Activated CD4-positive, CD25-positive, alpha-beta regulatory T cell treated with anti-CD3 and anti-CD28 coated beads, Interleukin-2, amount 50 U/mL, for 24 hours (primary cell): ENCODE measurements at regions not wholly inside any gene's neighbourhood (a gene's known extent, or its start where the extent isn't known, plus 50 kb on each side); places are given as distances from the start of the nearest gene placed in this dataset.
A peak's percentile ranks its signal among the peaks of the same experiment; 100 is the strongest.
"Not testable (repeated sequence)": the region's sequence is repeated elsewhere in the genome, so short reads cannot be mapped to it uniquely, and the experiment has no call there.

Experiments used
- ATAC-seq, 2 donors: fragments of 150-1000 bp; cut with Tn5 transposase; one replicate each; pipeline ENCODE4 v1.10.0; 2021; ENCODE audit warnings: mild to moderate bottlenecking in 1 of 2, moderate library complexity in 1 of 2

DNA sequence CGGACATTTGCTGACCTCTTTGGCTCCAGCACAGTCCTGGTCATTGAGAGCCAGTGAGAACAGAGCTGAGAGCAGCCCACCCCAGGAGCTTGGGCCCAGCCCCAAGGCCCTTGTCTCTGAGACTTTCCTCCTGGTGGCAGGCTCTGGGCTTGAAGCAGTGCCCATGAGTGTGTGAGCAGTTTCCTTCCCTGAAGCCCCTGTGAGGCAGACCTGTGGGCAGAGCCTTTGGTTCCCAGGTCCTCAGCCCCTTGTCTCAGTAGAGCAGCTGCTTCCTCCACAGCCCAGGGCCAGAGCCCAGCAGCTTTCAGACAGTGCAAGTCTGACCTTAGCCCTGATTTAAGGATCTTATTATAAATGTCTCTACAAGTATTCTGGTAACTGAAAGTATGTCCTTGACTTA is 1185.0 kb downstream of the RPIA start:
- ATAC-seq, result not testable (repeated sequence)

GRCh38 chr2:89876878-89877277 is 1185.4 kb downstream of the RPIA start:
- ATAC-seq, result not testable (repeated sequence)

GRCh38 chr2:89882880-89883279 is 1191.4 kb downstream of the RPIA start:
- ATAC-seq, result not testable (repeated sequence)

- ATAC-seq, result not testable (repeated sequence)
These were observed 1192.2 kb downstream of the RPIA start for GRCh38 chr2:89883624-89884023.

DNA sequence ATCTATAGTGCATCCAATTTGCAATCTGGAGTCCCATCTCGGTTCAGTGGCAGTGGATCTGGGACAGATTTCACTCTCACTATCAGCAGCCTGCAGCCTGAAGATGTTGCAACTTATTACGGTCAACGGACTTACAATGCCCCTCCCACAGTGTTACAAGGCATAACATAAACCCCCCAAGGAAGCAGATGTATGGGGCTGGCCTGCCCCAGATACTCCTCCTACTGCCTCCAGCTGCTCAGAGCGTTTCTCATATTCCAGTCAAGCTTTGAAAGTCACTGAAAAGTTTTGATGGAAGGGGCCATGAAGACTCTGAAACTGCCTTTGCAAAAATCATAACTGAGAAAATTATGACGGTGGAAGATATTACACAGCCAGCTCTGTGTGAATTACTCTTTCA is 1193.6 kb downstream of the RPIA start:
- ATAC-seq, result not testable (repeated sequence)

DNA sequence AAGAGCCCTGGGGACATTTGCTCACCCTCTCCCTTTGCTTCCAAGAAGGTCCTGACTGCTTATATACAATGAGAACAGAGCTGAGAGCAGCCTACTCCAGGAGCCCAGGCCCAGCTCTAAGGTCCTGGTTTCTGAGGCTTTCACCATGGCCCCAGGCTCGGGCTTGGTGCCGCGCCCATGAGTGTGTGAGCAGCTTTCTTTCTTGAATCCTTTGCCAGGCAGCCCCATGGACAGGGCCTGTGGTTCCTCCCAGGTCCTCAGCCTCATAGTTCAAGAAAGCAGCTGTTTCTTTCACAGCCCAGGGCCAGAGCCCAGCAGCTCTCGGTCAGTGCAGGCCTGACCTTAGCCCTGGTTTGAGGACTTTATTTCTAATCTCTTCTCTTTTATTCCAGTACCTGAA is 1197.2 kb downstream of the RPIA start:
- not testable (repeated sequence) for ATAC-seq

- not testable (repeated sequence) for ATAC-seq
These were observed 1198.8 kb downstream of the RPIA start for GRCh38 chr2:89890185-89890773.

GRCh38 chr2:89894988-89895387 is 1203.5 kb downstream of the RPIA start:
- ATAC-seq, result not testable (repeated sequence)

DNA sequence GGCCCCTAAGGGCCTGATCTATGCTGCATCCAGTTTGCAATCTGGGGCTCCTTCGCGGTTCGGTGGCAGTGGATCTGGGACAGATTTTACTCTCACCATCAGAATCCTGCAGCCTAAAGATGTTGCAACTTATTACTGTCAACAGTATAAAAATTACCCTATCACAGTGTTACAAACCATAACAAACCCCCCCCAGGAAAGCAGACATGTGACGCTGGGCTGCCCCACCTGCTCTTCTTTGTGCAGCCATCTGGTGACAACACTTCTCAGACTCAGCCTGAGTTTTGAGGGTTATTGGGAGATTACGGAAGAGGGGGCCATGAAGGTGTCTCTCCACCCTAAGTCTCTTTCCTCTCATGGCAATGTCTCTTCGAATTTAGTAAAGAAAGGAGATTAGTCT is 1204.2 kb downstream of the RPIA start:
- ATAC-seq, result not testable (repeated sequence)

DNA sequence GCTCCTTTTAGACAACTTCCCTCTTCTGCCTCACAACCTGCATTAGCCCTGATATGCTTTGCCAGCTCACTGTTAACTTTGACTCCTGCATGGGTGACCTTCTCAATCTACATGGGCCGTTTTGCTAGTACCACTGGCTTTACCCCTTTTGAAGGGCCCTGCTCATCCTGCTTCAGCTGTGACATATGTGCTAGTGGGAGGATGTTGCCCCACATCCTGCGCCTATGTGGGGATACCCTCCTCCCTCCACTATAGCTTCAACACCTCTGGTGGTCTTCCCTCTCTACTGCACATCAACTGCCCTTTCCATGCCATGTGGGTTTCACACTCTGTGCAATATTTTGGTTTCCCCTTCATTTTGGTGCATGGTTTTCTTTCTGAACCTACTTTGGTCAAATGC is 1235.5 kb downstream of the RPIA start:
- not testable (repeated sequence) for ATAC-seq

DNA sequence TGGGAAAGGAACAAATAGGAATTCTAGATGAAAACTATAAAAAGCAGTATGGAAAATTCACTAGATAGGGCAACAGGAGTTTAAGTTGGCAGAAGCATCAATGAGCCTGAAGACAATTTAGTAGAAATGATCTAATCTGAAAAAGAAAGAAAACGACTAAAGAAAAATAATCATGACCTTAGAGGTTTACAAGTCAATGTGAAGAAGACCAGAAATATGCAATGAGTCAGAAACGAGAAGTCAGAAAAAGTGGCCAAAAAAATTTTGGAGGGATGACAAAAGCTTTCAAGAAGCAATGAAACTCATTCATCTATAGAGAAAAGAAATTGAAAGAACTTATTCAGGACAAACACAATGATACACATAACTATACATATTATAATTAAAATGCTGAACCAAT is 1244.0 kb downstream of the RPIA start:
- ATAC-seq, result not testable (repeated sequence)

DNA sequence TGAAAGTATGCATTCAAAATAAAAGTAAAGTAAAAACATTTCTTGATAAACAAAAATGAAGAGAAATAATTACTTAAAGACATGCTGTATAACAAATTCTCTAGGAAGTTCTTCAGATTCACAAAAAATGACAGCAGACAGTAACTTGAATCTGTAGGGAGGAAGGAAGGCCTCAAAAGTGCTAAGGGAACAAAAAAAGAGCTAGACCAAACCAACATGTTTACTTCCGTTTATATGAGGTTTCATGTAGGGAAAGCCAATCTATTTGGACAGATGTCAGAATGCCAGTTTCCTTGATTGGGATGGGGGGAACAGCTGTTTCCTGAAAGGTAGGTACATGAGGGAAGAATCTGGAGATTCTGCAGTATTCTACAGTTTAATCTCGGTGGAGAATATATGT is 1244.5 kb downstream of the RPIA start:
- ATAC-seq, result not testable (repeated sequence)

DNA sequence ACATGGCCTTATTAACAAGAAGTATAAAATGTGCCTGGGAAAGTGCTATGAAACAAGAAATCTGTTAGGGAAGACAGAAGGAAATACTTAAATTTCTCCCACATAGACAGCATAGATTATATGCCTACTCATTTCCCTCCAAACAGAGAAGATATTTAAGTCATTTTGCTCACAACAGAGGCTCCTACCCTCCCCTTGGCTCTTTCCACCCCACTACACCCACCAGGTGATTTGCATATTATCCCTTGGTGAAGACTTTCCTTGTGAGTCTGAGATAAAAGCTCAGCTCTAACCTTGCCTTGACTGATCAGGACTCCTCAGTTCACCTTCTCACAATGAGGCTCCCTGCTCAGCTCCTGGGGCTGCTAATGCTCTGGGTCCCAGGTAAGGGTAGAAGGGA is 1245.1 kb downstream of the RPIA start:
- ATAC-seq, result not testable (repeated sequence)

DNA sequence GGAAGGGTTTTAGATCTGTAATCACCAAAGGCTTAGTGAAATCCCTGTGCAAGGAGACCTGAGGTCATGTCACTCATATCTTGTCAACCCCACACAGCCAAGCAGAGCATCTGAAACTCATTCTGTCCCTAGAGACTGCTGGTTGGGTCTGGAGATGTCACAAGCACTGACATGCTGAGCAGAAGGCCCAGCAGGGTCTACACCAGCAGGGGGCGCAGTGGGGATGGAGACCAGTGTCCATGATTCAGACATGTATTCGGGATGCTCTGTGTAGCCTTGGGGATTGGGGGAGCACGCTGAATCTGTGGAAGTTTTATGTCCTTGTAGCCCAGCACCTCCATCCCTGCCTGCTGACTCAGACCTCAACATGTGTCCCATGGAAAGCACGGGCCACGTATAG is 1247.3 kb downstream of the RPIA start:
- peak in 1 of 2 donors; percentile 13 for ATAC-seq

DNA sequence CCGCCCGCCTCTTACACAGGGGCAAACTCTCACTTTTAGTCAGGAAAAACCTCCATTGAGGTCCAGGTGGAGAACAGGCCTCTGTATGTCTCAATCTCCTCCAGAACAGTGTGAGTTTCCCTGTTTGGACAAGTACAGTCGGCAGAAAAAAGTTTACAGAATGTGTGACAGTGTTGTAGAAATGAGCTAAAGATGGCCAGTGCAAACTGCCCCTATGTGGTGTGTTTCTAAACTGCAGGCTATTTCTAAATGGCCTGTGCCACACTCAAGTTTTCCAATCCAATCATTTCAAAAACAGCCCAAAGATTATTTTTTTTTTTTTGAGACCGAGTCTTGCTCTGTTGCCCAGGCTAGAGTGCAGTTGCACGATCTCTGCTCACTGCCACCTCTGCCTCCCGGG is 1252.8 kb downstream of the RPIA start:
- not testable (repeated sequence) for ATAC-seq

DNA sequence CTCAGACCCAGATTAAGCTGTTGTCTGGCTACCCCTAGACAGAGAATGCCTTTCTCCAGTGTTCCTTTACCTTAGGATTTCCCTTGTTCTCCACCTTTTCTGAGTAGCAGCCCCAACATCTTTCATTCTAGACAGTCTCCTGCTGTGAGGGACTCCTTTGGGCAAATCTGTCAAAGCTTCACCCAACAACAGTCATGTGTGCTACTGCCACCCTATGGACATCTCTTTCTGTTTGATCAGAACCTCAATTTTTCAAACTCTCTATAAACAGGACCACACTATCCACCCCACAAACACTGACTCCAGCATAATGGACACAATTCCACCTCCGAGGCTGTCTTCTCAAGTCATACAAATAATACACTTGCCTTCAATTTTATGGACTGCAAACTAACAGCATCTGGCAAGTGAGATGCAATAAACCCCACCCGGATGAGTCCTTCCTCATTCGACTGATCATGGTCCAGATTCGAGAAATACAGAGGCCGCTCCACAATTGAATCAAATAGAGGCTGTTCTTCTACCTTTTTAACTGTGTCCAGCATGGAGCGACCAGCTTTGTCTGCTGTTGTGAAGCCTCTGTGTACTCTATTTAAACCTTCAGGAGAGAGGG is 1253.6 kb downstream of the RPIA start:
- not testable (repeated sequence) for ATAC-seq

GRCh38 chr2:89947208-89947815 is 1255.8 kb downstream of the RPIA start:
- not testable (repeated sequence) for ATAC-seq

- ATAC-seq, result not testable (repeated sequence)
These were observed 1256.6 kb downstream of the RPIA start for GRCh38 chr2:89948102-89948501.

- ATAC-seq, result not testable (repeated sequence)
These were observed 1259.3 kb downstream of the RPIA start for GRCh38 chr2:89950807-89951206.

DNA sequence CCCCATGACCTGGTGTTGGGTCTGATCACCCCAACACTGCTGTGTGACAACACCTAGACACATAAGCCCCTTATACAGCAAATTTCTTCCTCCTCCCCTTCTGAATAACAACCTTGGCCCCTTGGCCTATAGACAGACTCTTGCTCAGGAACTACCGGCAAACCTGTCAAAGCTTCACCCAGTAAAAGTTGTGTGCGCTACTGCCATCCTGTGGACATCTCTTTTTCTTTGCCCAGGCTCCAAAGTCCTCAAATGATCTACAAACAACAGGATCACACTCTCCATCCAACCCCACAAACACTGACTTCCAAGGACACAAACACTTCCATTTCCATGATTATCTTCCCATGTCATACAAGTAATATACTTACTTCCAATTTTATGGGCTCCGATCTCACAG is 1265.8 kb downstream of the RPIA start:
- ATAC-seq, result not testable (repeated sequence)

- ATAC-seq, result not testable (repeated sequence)
These were observed 1268.4 kb downstream of the RPIA start for GRCh38 chr2:89959729-89960378.

- ATAC-seq, result not testable (repeated sequence)
These were observed 1269.1 kb downstream of the RPIA start for GRCh38 chr2:89960570-89960969.

DNA sequence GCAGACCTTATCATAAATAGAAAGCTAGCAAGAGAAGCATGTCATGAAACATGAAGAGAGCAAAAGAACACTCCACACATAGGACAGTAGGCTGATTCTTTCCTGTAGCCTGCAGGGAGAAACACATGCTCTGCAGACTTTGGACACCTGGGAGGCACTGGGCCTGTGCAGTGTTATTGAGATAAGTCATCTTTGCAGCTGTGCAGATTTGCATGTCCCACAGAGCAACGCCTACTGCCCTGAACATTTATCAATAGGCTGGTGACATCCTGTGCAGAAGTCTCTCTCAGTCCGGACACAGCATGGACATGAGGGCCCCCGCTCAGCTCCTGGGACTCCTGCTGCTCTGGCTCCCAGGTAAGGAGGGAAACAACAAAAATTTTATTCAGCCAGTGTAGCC is 1277.1 kb downstream of the RPIA start:
- ATAC-seq, result not testable (repeated sequence)

DNA sequence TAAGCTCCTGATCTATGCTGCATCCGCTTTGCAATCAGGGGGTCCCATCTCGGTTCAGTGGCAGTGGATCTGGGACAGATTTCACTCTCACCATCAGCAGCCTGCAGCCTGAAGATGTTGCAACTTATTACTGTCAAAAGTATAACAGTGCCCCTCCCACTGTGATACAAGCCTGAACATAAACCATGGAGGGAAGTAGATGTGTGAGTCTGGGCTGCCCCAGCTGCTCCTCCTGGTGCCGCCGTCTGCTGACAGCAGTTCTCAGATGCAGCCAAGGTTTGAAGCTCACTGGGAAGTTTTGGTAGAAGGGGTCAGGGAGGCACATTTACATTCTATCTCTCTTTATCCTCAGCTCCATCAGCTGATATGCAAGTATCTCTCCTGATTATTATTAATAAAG is 1277.7 kb downstream of the RPIA start:
- ATAC-seq, result not testable (repeated sequence)
